ENCODE measurements at regions not wholly inside any gene's neighbourhood (a gene's known extent, or its start where the extent isn't known, plus 50 kb on each side); places are given as distances from the start of the nearest gene placed in this dataset.

DNA sequence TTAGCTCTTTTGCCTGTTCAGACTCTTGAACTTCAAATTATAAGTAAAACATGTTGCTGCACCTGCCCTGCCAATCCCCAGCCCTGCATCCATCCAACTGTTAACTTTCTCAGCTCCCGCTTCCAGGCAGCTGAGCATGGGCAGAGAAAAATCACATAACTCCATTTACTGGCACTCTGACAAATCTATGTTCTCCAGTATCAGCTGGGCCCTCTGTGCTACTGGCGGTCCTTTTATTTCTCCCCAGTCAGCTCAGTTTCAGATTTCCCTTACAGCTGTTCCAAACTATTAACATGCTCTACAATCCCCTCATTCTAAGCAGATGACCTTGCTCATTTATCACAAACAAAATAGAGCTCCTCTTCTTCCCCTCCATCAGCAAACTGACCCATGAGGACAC, 240.4 kb upstream of the TET2 start:
- TF ChIP-seq POLR2A (IDR thresholded peaks at IDR 0.05; ENCODE audit: low read depth, low read length) (no peak), SRF (IDR thresholded peaks at IDR 0.05; ENCODE audit: low read depth in 2 of 2, low read length in 2 of 2) (no peak), TCF7 (IDR thresholded peaks at IDR 0.05; ENCODE audit: borderline replicate concordance) (no peak)

All from GM12878 (cell line).